ENCODE measurements at regions not wholly inside any gene's neighbourhood (a gene's known extent, or its start where the extent isn't known, plus 50 kb on each side); places are given as distances from the start of the nearest gene placed in this dataset.
"Not testable (repeated sequence)": the region's sequence is repeated elsewhere in the genome, so short reads cannot be mapped to it uniquely, and the experiment has no call there.

GRCh38 chr12:34397591-34398365 is 375.5 kb downstream of the ALG10 start:
- DNase-seq = no peak

GRCh38 chr12:34398366-34398705 is 376.0 kb downstream of the ALG10 start:
- DNase-seq = no peak

DNA sequence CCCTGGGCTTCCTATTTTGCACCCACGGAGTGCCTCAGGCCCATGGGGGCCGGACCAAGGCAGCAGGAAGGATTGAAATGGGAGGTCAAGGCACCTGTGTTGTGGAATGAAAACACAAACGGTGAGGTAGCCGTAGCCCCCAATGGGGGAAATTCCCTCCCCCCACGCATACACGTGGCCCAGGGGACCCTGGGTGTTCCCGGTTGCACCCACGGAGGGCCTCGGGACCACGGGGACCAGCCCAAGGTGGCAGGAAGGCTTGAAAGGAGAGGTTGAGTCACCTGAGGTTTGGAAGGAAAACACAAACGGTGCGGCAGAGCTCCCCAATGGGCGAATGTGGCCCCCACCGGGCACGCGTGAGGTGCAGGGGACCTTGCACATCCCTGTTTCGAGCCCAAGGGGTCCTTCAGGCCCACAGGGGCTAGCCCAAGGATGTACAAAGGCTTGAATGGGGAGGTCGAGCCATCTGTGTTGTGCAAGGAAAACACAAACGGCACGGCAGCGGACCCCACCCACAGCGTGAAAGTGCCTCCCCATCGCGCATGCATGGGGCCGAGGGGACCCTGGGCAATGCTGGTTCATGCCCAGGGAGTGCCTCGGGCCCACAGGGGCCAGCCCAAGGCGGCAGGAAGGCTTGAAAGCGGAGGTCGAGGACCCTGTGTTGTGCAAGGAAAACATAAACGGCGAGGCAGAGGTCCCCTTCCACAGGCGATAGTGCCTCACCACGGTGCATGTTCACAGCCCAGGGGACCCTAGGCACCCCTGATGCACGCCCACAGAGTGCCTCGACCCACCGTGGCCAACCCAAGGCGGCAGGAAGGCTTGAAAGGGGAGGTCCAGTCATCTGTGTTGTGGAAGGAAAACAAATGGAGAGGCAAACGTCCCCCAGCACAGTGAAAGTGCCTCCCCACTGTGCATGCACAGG is 376.7 kb downstream of the ALG10 start:
- no peak for DNase-seq

GRCh38 chr12:34399631-34400410 is 377.5 kb downstream of the ALG10 start:
- DNase-seq = no peak

- DNase-seq = no peak
These were observed 378.1 kb downstream of the ALG10 start for GRCh38 chr12:34400411-34400881.

DNA sequence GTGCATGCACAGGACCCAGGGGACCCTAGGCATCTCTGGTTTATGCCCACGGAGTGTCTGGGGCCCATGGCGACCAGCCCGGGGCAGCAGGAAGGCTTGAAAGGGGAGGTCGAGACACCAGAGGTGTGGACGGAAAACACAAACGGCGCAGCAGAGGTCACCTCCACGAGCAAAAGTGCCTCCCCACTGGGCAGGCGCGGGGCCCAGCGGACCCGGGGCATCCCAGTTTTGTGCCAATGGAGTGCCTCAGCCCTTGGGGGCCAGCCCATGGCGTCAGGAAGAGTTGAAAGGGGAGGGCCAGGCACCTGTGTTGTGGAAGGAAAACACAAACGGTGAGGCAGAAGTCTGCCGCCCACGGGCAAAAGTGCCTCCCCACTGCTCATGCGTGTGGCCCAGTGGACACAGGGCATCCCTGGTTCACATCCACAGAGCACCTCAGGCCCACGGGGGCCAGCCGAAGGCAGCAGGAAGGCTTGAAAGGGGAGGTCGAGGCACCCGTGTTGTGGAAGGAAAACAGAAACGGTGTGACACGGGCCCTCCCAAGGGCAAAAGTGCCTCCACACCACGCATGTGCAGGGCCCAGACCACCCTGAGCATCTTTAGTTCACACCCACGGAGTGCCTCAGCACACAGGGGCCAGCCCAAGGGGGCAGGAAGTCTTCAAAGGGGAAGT is 378.8 kb downstream of the ALG10 start:
- DNase-seq = no peak

- no peak for DNase-seq
These were observed 379.4 kb downstream of the ALG10 start for GRCh38 chr12:34401659-34402227.

DNA sequence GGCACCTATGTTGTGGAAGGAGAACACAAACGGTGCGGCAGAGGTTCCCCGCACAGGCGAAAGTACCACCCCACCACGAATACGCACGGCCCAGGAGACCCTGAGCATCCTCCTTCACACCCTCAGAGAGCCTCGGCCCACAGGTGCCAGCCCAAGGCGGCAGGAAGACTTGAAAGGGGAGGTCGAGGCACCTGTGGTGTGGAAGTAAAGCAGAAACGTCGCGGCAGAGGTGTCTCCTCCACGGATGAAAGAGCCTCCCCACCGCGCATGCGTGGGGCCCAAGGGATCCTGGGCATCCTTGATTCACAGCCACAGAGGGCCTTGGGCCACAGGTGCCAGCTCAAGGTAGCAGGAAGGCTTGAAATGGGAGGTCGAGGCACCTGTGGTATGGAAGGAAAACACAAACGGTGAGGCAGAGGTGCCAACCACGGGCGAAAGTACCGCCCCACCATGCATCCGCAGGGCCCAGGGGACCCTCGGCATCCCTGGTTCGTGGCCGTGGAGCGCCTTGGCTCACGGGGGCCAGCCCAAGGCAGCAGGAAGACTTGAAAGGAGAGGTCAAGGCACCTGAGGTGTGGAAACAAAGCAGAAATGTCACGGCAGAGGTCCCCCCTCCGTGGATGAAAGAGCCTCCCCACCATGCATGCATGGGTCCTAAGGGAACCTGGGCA is 380.1 kb downstream of the ALG10 start:
- DNase-seq = no peak

DNA sequence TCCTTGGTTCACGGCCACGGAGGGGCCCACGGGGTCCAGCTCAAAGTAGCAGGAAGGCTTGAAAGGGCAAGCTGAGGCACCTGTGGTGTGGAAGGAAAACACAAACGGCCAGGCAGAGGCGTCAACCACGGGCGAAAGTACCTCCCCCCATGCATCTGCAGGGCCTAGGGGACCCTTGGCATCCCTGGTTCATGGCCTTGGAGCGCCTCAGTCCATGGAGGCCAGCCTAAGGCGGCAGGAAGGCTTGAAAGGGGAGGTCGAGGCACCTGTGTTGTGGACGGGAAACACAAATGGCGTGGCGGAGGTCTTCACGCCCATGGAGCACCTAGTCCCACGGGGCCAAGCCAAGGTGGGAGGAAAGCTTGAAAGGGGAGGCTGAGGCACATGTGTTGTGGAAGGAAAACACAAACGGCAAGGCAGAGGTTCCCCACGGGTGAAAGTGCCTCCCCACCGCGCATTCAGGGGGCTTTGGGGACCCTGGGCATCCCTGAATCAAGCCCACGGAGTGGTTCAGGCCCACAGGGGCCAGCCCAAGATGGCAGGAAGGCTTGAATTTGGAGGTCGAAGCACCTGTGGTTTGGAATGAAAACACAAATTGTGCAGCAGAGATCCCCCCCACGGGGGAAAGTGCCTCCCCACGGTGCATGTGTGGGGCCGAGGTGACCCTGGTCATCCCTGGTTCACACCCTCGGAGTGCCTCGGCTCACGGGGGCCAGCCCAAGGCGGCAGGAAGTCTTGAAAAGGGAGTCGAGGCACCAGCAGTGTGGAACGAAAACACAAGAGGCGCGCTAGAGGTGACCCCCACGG is 380.8 kb downstream of the ALG10 start:
- no peak for DNase-seq

GRCh38 chr12:34403706-34404376 is 381.5 kb downstream of the ALG10 start:
- no peak for DNase-seq

- no peak for DNase-seq
These were observed 382.3 kb downstream of the ALG10 start for GRCh38 chr12:34404377-34405285.

DNA sequence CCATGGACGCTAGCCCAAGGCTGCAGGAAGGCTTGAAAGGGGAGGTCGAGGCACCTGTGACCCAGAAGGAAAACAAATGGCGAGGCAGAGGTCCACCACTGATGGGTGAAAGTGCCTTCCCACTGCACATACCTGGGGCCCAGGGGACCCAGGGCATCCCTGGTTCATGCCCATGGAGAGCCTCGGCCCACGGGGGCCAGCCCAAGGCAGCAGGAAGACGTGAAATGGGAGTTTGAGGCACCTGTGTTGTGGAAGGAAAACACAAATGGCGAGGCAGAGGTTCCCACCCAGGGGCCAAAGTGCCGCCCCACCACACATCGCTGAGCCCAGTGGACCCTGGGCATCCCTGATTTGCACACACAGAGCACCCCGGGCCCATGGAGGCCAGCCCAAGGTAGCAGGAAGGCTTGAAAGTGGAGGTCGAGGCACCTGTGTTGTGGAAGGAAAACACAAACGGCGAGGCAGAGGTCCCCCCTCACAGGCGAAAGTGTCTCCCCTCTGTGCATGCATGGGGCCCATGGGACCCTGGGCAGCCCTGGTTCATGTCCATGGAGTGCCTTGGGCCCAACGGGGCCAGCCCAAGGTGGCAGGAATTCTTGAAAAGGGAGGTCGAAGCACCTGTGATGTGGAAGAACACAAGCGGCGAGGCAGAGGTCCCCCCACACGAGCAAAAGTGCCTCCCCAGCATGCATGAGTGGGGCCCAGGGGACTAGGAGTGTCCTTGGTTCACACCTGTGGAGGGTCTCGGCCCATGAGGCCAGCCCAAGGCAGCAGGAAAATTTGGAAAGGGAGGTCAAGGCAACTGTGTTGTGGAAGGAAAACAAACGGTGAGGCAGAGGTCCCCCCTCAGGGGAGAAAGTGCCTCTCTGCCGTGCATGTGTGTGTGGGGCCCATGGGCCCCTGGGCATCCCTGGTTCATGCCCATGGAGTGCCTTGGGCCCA is 383.3 kb downstream of the ALG10 start:
- no peak for DNase-seq

- no peak for DNase-seq
These were observed 384.1 kb downstream of the ALG10 start for GRCh38 chr12:34406228-34406995.

DNA sequence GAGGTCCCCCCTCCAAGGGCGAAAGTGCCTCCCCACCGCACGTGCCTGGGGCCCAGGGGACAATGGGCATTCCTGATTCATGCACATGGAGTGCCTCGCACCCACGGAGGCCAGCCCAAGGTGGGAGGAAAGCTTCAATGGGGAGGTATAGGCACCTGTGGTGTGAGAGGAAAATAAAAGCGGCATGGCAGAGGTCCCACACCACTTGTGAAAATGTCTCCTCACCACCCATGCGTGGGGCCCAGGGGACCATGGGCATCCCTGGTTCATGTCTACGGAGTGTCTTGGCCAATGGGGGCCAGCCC is 384.7 kb downstream of the ALG10 start:
- no peak for DNase-seq

DNA sequence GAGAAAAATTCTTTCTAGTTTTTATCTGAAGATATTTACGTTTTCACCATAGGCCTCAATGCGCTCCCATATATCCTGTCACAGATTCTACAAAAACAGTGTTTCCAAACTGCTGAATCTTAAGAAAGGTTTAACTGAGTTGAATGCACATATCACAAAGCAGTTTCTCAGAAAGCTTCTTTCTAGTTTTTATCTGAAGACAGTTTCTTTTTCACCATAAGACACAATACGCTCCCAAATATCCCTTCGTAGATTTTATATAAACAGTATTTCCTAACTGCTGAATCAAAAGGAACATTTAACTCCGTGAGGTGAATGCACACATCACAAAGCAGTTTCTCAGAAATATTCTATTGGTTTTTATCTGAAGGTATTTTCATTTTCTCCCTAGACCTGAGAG is 385.5 kb downstream of the ALG10 start:
- DNase-seq = no peak

DNA sequence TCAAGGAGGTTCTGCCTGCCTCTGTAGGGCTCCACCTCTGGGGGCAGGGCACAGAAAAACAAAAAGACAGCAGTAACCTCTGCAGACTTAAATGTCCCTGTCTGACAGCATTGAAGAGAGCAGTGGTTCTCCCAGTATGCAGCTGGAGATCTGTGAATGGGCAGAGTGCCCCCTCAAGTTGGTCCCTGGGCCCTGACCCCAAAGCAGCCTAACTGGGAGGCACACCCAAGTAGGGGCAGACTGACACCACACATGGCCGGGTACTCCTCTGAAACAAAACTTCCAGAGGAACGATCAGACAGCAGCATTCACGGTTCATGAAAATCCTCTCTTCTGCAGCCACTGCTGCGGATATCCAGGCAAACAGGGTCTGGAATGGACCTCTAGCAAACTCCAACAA is 409.2 kb downstream of the ALG10 start:
- not testable (repeated sequence) for DNase-seq

Measured in NCI-H446 (cell line).